ENCODE measurements at regions not wholly inside any gene's neighbourhood (a gene's known extent, or its start where the extent isn't known, plus 50 kb on each side); places are given as distances from the start of the nearest gene placed in this dataset.

DNA sequence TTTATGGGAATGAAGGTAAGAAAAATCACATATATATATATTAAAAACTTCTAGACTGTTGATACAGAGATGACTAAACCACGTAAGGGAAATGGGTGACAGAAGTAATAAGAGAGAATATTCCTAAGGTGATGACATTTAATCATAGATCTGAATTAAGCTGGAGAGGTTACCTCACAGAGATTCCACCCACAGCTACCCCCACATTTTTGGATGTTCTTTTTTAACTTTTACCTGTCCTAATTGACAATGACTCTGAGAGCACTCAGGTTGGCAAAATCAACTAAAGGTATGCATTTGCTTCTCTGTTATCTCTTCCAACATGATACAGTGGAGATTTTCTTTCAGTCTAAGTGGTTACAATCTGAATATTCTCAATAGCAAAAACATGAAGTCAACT is 1280.6 kb downstream of the CDH11 start:
- TF ChIP-seq, protein P1, sequence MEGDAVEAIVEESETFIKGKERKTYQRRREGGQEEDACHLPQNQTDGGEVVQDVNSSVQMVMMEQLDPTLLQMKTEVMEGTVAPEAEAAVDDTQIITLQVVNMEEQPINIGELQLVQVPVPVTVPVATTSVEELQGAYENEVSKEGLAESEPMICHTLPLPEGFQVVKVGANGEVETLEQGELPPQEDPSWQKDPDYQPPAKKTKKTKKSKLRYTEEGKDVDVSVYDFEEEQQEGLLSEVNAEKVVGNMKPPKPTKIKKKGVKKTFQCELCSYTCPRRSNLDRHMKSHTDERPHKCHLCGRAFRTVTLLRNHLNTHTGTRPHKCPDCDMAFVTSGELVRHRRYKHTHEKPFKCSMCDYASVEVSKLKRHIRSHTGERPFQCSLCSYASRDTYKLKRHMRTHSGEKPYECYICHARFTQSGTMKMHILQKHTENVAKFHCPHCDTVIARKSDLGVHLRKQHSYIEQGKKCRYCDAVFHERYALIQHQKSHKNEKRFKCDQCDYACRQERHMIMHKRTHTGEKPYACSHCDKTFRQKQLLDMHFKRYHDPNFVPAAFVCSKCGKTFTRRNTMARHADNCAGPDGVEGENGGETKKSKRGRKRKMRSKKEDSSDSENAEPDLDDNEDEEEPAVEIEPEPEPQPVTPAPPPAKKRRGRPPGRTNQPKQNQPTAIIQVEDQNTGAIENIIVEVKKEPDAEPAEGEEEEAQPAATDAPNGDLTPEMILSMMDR (IDR thresholded peaks at IDR 0.05), result no peak
- no peak for TF ChIP-seq POLR2A (IDR thresholded peaks at IDR 0.05)

Measured in thyroid gland (tissue), 4 donors.